HG02870 (cell line): ENCODE measurements at regions not wholly inside any gene's neighbourhood (a gene's known extent, or its start where the extent isn't known, plus 50 kb on each side); places are given as distances from the start of the nearest gene placed in this dataset.
"Not testable (repeated sequence)": the region's sequence is repeated elsewhere in the genome, so short reads cannot be mapped to it uniquely, and the experiment has no call there.

Experiments
- ATAC-seq: cut with Tn5 transposase; IDR thresholded peaks from one replicate; pipeline ENCODE4 v1.9.1; 2021; ENCODE audit warnings: mild to moderate bottlenecking, moderate library complexity; ENCODE audit not compliant: unreplicated experiment

GRCh38 chr20:41686961-41687360 is 68.8 kb upstream of the CHD6 start:
- ATAC-seq: no peak

- not testable (repeated sequence) for ATAC-seq
These were observed 67.0 kb upstream of the CHD6 start for GRCh38 chr20:41685145-41685544.

- no peak for ATAC-seq
These were observed 60.6 kb upstream of the CHD6 start for GRCh38 chr20:41678799-41679198.

- ATAC-seq: no peak
These were observed 54.1 kb upstream of the CHD6 start for GRCh38 chr20:41672282-41672681.

GRCh38 chr20:41671143-41671542 is 53.0 kb upstream of the CHD6 start:
- ATAC-seq: no peak

- ATAC-seq: no peak
These were observed 52.5 kb upstream of the CHD6 start for GRCh38 chr20:41670631-41671030.

- ATAC-seq: no peak
These were observed 51.6 kb upstream of the CHD6 start for GRCh38 chr20:41669708-41670263.

GRCh38 chr20:41668057-41668749 is 50.0 kb upstream of the CHD6 start:
- no peak for ATAC-seq
